ENCODE measurements at regions not wholly inside any gene's neighbourhood (a gene's known extent, or its start where the extent isn't known, plus 50 kb on each side); places are given as distances from the start of the nearest gene placed in this dataset.

DNA sequence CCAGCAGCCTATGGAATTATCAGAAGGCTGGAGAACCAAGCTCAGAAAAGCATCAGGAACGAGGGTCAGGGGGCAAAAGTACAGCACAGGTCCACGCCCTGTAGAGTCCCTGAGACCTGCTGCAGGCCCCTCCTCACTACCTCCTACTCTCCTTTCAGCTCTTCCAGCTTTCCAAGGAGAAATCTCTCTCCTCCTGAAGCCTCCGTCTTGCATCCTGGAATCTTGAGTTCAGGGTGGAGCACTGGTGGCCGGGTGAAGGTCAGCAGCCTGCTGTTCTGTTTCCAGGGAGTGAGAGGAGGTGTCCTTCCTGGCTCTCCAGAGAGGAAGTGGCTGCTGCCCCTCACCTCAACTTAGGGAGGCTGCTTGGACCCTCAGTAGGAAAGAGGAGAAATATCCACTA, 342.3 kb downstream of the ZSWIM6 start:
- Histone ChIP-seq H3K27me3 (no peaks in the 10 kb centered on the region), H3K4me3 (no peak overlapping the region), H3K4me1 (ENCODE audit: low read depth) (no peaks in the 10 kb centered on the region), H3K9me3 (ENCODE audit: low read depth) (no peaks in the 10 kb centered on the region), H3K27ac (no peak overlapping the region), H3K36me3 (no peaks in the 10 kb centered on the region)
- no peak for DNase-seq (ENCODE audit: low read depth in 1 of 2, low spot score in 1 of 2)
- TF ChIP-seq CTCF (IDR thresholded peaks at IDR 0.05; ENCODE audit: low read depth, low read length) = no peak

- no peaks in the 10 kb centered on the region for H3K9me3 ChIP-seq (ENCODE audit: low read depth)
- no peak overlapping the region for H3K27ac ChIP-seq
- TF ChIP-seq CTCF (IDR thresholded peaks at IDR 0.05; ENCODE audit: low read depth, low read length) = no peak
- no peak for DNase-seq (ENCODE audit: low read depth in 1 of 2, low spot score in 1 of 2)
- H3K36me3 ChIP-seq = no peaks in the 10 kb centered on the region
- H3K4me1 ChIP-seq (ENCODE audit: low read depth) = no peaks in the 10 kb centered on the region
- no peak overlapping the region for H3K4me3 ChIP-seq
- H3K27me3 ChIP-seq = no peaks in the 10 kb centered on the region
Observed at GRCh38 chr5:61675015-61675692, 343.1 kb downstream of the ZSWIM6 start.

DNA sequence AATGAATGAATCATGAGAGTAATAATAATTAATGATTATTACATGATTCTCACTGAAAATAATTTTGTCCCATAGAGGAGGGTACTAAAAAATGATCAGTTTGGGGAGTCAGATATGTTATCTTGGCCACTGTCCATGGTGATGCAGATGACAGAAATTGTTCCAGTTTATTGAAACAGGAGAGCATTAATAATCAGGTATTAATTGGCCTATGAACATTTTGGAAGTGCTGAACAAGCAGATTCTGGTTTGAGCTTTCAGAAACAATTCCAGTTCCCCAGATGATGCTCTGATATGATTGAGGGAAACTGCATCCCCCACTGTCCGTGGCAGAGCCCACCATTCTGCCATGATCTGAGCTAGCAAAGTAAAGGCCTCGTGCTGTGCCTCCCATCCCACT, 345.2 kb downstream of the ZSWIM6 start:
- no peak overlapping the region for H3K4me3 ChIP-seq
- no peak for DNase-seq (ENCODE audit: low read depth in 1 of 2, low spot score in 1 of 2)
- no peak for TF ChIP-seq CTCF (IDR thresholded peaks at IDR 0.05; ENCODE audit: low read depth, low read length)
- no peaks in the 10 kb centered on the region for H3K4me1 ChIP-seq (ENCODE audit: low read depth)
- H3K27me3 ChIP-seq = no peaks in the 10 kb centered on the region
- H3K36me3 ChIP-seq = no peaks in the 10 kb centered on the region
- no peaks in the 10 kb centered on the region for H3K9me3 ChIP-seq (ENCODE audit: low read depth)
- H3K27ac ChIP-seq = no peak overlapping the region

DNA sequence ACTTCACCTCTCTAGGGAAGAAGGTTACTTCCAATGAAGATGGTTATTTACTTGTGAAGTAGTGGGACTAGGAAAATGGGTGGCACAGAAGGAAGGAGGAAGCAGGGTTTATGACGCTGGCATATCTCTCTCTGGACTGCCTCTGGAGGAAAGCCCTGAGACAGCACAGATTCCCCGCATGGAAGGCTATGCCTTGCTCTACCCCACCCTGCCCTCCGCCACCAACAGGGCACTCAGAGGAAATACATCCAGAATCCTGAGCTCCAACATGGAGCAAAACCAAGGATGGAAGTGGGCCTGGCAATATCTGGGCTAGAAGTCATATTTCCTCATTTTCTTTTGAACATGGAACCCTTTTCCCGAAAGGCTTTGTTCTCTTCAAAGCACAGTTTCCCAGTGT, 346.9 kb downstream of the ZSWIM6 start:
- Histone ChIP-seq H3K27ac (no peak overlapping the region), H3K9me3 (ENCODE audit: low read depth) (no peaks in the 10 kb centered on the region), H3K36me3 (no peaks in the 10 kb centered on the region), H3K4me1 (ENCODE audit: low read depth) (no peaks in the 10 kb centered on the region), H3K27me3 (no peaks in the 10 kb centered on the region), H3K4me3 (no peak overlapping the region)
- no peak for TF ChIP-seq CTCF (IDR thresholded peaks at IDR 0.05; ENCODE audit: low read depth, low read length)
- DNase-seq (ENCODE audit: low read depth in 1 of 2, low spot score in 1 of 2) = no peak

- H3K4me3 ChIP-seq = no peak overlapping the region
- H3K4me1 ChIP-seq (ENCODE audit: low read depth) = no peaks in the 10 kb centered on the region
- H3K36me3 ChIP-seq = no peaks in the 10 kb centered on the region
- no peak overlapping the region for H3K27ac ChIP-seq
- DNase-seq (ENCODE audit: low read depth in 1 of 2, low spot score in 1 of 2) = no peak
- TF ChIP-seq CTCF (IDR thresholded peaks at IDR 0.05; ENCODE audit: low read depth, low read length) = no peak
- no peaks in the 10 kb centered on the region for H3K9me3 ChIP-seq (ENCODE audit: low read depth)
- H3K27me3 ChIP-seq = no peaks in the 10 kb centered on the region
Observed at GRCh38 chr5:61679562-61679961, 347.5 kb downstream of the ZSWIM6 start.

Data from cardiac muscle cell (in vitro differentiated cells and primary cell).